NB4 (cell line): ENCODE measurements at regions not wholly inside any gene's neighbourhood (a gene's known extent, or its start where the extent isn't known, plus 50 kb on each side); places are given as distances from the start of the nearest gene placed in this dataset.

ENCODE experiments used
- CTCF ChIP-seq: IDR thresholded peaks from one replicate; pipeline ENCODE4 v1.5.1; 2012; ENCODE audit warnings: low read depth, low read length
- POLR2A ChIP-seq: IDR thresholded peaks from 2 replicates; pipeline ENCODE4 v1.6.1; 2011; ENCODE audit warnings: mild to moderate bottlenecking; ENCODE audit not compliant: insufficient read length; ENCODE audit errors: extremely low read depth

DNA sequence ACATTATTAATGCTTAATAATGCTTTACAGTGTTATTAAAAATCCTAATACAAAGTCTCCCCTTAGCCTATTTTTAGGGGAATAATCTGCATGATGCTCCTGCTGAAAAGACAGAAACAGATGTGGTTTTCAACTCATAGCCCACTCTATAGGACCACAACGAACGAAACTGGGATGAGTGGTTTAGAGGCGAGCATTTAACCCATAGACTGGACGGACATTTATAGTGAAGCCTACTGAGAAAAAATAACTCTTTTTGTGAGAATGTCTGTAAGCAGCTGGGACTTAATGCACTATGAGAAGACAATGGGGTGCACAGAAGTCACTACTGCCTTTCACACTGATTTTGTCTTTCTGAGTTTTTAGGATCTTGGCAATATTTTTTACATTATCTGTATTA lies 1599.6 kb upstream of the B3GALT2 start:
- TF ChIP-seq POLR2A (no peak), CTCF (no peak)
